Adipose tissue (tissue), 3 donors: ENCODE measurements at regions not wholly inside any gene's neighbourhood (a gene's known extent, or its start where the extent isn't known, plus 50 kb on each side); places are given as distances from the start of the nearest gene placed in this dataset.
"Not testable (repeated sequence)": the region's sequence is repeated elsewhere in the genome, so short reads cannot be mapped to it uniquely, and the experiment has no call there.

ENCODE experiments used
- H3K27ac ChIP-seq: one replicate; pipeline ENCODE4 v1.5.1; 2013; ENCODE audit warnings: low read depth, low read length
- WGBS, 3 donors: extraction: QIAGEN DNeasy Blood & Tissue Kit; methylation state at CpG; one replicate each; pipeline ENCODE4 v1.1.7; 2013; 5-methylcytosine and 5-hydroxymethylcytosine counted together
- donor health status: healthy with polysubstance abuse.
- donor health status: Bipolar disorder and iron deficiency.
- donor health status: healthy.

GRCh38 chr9:108033976-108034964, 544.7 kb upstream of the KLF4 start:
- no peak overlapping the region for H3K27ac ChIP-seq
- WGBS, 3 donors: 56 to 62% (median 61%) methylated on average over 5 of the region's 5 CpGs

- WGBS, 3 donors: 72 to 91% (median 85%) methylated on average over 9 of the region's 9 CpGs
- H3K27ac ChIP-seq: not testable (repeated sequence)
These were observed 542.5 kb upstream of the KLF4 start for GRCh38 chr9:108032079-108032478.

- not testable (repeated sequence) for H3K27ac ChIP-seq
- WGBS, 3 donors: 86 to 95% (median 94%) methylated on average over 11 of the region's 11 CpGs
These were observed 541.7 kb upstream of the KLF4 start for GRCh38 chr9:108031221-108031620.

- 94 to 98% (median 95%) methylated on average over 3 to 4 of the region's 4 CpGs for WGBS, 3 donors
- H3K27ac ChIP-seq: not testable (repeated sequence)
These were observed 537.1 kb upstream of the KLF4 start for GRCh38 chr9:108026718-108027117.

GRCh38 chr9:108024604-108025003, 535.0 kb upstream of the KLF4 start:
- no peak overlapping the region for H3K27ac ChIP-seq

- no peak overlapping the region for H3K27ac ChIP-seq
- 59 to 84% (median 82%) methylated on average over 4 of the region's 4 CpGs for WGBS, 3 donors
These were observed 532.8 kb upstream of the KLF4 start for GRCh38 chr9:108022246-108022935.

- no peak overlapping the region for H3K27ac ChIP-seq
- WGBS, 3 donors: 74 to 95% (median 94%) methylated on average over 1 of the region's 1 CpG
These were observed 531.6 kb upstream of the KLF4 start for GRCh38 chr9:108021096-108021710.

GRCh38 chr9:108019821-108020220, 530.3 kb upstream of the KLF4 start:
- no peak overlapping the region for H3K27ac ChIP-seq

- no peak overlapping the region for H3K27ac ChIP-seq
- 79 to 95% (median 93%) methylated on average over 7 of the region's 7 CpGs for WGBS, 3 donors
These were observed 528.1 kb upstream of the KLF4 start for GRCh38 chr9:108017671-108018070.

- WGBS, 3 donors: 67 to 87% (median 83%) methylated on average over 3 of the region's 3 CpGs
- no peak overlapping the region for H3K27ac ChIP-seq
These were observed 526.9 kb upstream of the KLF4 start for GRCh38 chr9:108016446-108016845.

- no peak overlapping the region for H3K27ac ChIP-seq
- 80 to 92% (median 90%) methylated on average over 5 of the region's 5 CpGs for WGBS, 3 donors
These were observed 526.1 kb upstream of the KLF4 start for GRCh38 chr9:108015690-108016089.

- H3K27ac ChIP-seq: no peak overlapping the region
- WGBS, 3 donors: 69 to 88% (median 83%) methylated on average over 2 of the region's 2 CpGs
These were observed 524.8 kb upstream of the KLF4 start for GRCh38 chr9:108014353-108014752.

- no peak overlapping the region for H3K27ac ChIP-seq
- WGBS, 3 donors: 39 to 75% (median 69%) methylated on average over 3 of the region's 3 CpGs
These were observed 523.5 kb upstream of the KLF4 start for GRCh38 chr9:108012886-108013665.

GRCh38 chr9:108012405-108012804, 522.8 kb upstream of the KLF4 start:
- no peak overlapping the region for H3K27ac ChIP-seq
- 77 to 90% (median 85%) methylated on average over 4 of the region's 4 CpGs for WGBS, 3 donors

- H3K27ac ChIP-seq: no peak overlapping the region
- WGBS, 3 donors: 75 to 81% (median 77%) methylated on average over 5 of the region's 5 CpGs
These were observed 514.0 kb upstream of the KLF4 start for GRCh38 chr9:108003526-108003925.

GRCh38 chr9:108002371-108002956, 512.9 kb upstream of the KLF4 start:
- WGBS, 3 donors: 52 to 54% (median 53%) methylated on average over 15 of the region's 15 CpGs
- H3K27ac ChIP-seq: no peak overlapping the region

- H3K27ac ChIP-seq: no peak overlapping the region
- 59 to 91% (median 86%) methylated on average over 4 of the region's 4 CpGs for WGBS, 3 donors
These were observed 511.7 kb upstream of the KLF4 start for GRCh38 chr9:108001237-108001636.

GRCh38 chr9:107999890-108000289, 510.3 kb upstream of the KLF4 start:
- 87 to 96% (median 95%) methylated on average over 2 of the region's 2 CpGs for WGBS, 3 donors

More at GRCh38 chr9:107999890-108000289, 510.3 kb upstream of the KLF4 start:
- H3K27ac ChIP-seq: no peak overlapping the region
